MG63 (cell line): ENCODE measurements at regions not wholly inside any gene's neighbourhood (a gene's known extent, or its start where the extent isn't known, plus 50 kb on each side); places are given as distances from the start of the nearest gene placed in this dataset.
"Not testable (repeated sequence)": the region's sequence is repeated elsewhere in the genome, so short reads cannot be mapped to it uniquely, and the experiment has no call there.

Experiments
- DNase-seq: peaks from one replicate; pipeline ENCODE4 v3.0.0-alpha.2; 2020
- H3K27me3 ChIP-seq: fragments of 250-450 bp; sonication (Bioruptor Pico); 2 replicates; pipeline ENCODE4 v1.5.1; 2020; ENCODE audit warnings: mild to moderate bottlenecking, moderate library complexity
- H3K36me3 ChIP-seq: fragments of 250-450 bp; sonication (Bioruptor Pico); 2 replicates; pipeline ENCODE4 v1.5.1; 2020; ENCODE audit warnings: mild to moderate bottlenecking, moderate library complexity
- H3K4me3 ChIP-seq: fragments of 250-450 bp; sonication (Bioruptor Pico); 2 replicates; pipeline ENCODE4 v1.5.1; 2020; ENCODE audit warnings: mild to moderate bottlenecking, moderate library complexity
- H3K9me3 ChIP-seq: fragments of 250-450 bp; sonication (Bioruptor Pico); 2 replicates; pipeline ENCODE4 v1.5.1; 2020; ENCODE audit warnings: mild to moderate bottlenecking, moderate library complexity

GRCh38 chr11:110867951-110868350 is 155.7 kb upstream of the ARHGAP20 start:
- Histone ChIP-seq H3K4me3 (no peak overlapping the region), H3K27me3 (no peaks in the 10 kb centered on the region), H3K36me3 (no peaks in the 10 kb centered on the region), H3K9me3 (no peaks in the 10 kb centered on the region)
- DNase-seq = no peak

GRCh38 chr11:110866081-110866480 is 153.8 kb upstream of the ARHGAP20 start:
- DNase-seq = no peak
- Histone ChIP-seq H3K27me3 (no peaks in the 10 kb centered on the region), H3K9me3 (no peaks in the 10 kb centered on the region)

GRCh38 chr11:110862407-110862806 is 150.2 kb upstream of the ARHGAP20 start:
- Histone ChIP-seq H3K9me3 (no peaks in the 10 kb centered on the region), H3K27me3 (no peaks in the 10 kb centered on the region), H3K36me3 (no peaks in the 10 kb centered on the region), H3K4me3 (no peak overlapping the region)
- DNase-seq = no peak

More at GRCh38 chr11:110866081-110866480, 153.8 kb upstream of the ARHGAP20 start:
- Histone ChIP-seq H3K4me3 (no peak overlapping the region), H3K36me3 (no peaks in the 10 kb centered on the region)

GRCh38 chr11:110860461-110860860 is 148.2 kb upstream of the ARHGAP20 start:
- Histone ChIP-seq H3K4me3 (no peak overlapping the region), H3K27me3 (no peaks in the 10 kb centered on the region), H3K36me3 (no peaks in the 10 kb centered on the region), H3K9me3 (peaks cover 3% of the 10 kb centered on the region; the same call in 1 of the 2 replicates)
- no peak for DNase-seq

GRCh38 chr11:110859998-110860397 is 147.8 kb upstream of the ARHGAP20 start:
- Histone ChIP-seq H3K4me3 (no peak overlapping the region), H3K9me3 (peaks cover 3% of the 10 kb centered on the region; the same call in 1 of the 2 replicates), H3K27me3 (no peaks in the 10 kb centered on the region), H3K36me3 (no peaks in the 10 kb centered on the region)
- DNase-seq = no peak

- Histone ChIP-seq H3K4me3 (no peak overlapping the region), H3K27me3 (no peaks in the 10 kb centered on the region; the same call in 1 of the 2 replicates), H3K9me3 (peaks cover 3% of the 10 kb centered on the region; the same call in 1 of the 2 replicates), H3K36me3 (no peaks in the 10 kb centered on the region)
- DNase-seq = no peak
These were observed 147.1 kb upstream of the ARHGAP20 start for GRCh38 chr11:110859240-110859840.

- DNase-seq = no peak
- Histone ChIP-seq H3K27me3 (no peaks in the 10 kb centered on the region; the same call in 1 of the 2 replicates), H3K9me3 (peaks cover 3% of the 10 kb centered on the region; the same call in 1 of the 2 replicates), H3K36me3 (no peaks in the 10 kb centered on the region), H3K4me3 (no peak overlapping the region)
These were observed 146.3 kb upstream of the ARHGAP20 start for GRCh38 chr11:110858547-110858921.

GRCh38 chr11:110857892-110858546 is 145.8 kb upstream of the ARHGAP20 start:
- peak; percentile 64 for DNase-seq
- Histone ChIP-seq H3K27me3 (no peaks in the 10 kb centered on the region; the same call in 1 of the 2 replicates), H3K36me3 (no peaks in the 10 kb centered on the region), H3K4me3 (no peak overlapping the region), H3K9me3 (peaks cover 3% of the 10 kb centered on the region; the same call in 1 of the 2 replicates)

- no peaks in the 10 kb centered on the region for H3K36me3 ChIP-seq
- no peak for DNase-seq
These were observed 145.0 kb upstream of the ARHGAP20 start for GRCh38 chr11:110856996-110857812.

GRCh38 chr11:110856340-110856739 is 144.1 kb upstream of the ARHGAP20 start:
- Histone ChIP-seq H3K9me3 (peaks cover 3% of the 10 kb centered on the region; the same call in 1 of the 2 replicates), H3K27me3 (no peaks in the 10 kb centered on the region; the same call in 1 of the 2 replicates), H3K4me3 (no peak overlapping the region), H3K36me3 (no peaks in the 10 kb centered on the region)
- DNase-seq = no peak

More at GRCh38 chr11:110856996-110857812, 145.0 kb upstream of the ARHGAP20 start:
- no peaks in the 10 kb centered on the region; the same call in 1 of the 2 replicates for H3K27me3 ChIP-seq
- H3K4me3 ChIP-seq = no peak overlapping the region
- H3K9me3 ChIP-seq = peaks cover 3% of the 10 kb centered on the region; the same call in 1 of the 2 replicates

GRCh38 chr11:110855191-110855590 is 143.0 kb upstream of the ARHGAP20 start:
- peaks cover 3% of the 10 kb centered on the region; the same call in 1 of the 2 replicates for H3K9me3 ChIP-seq
- H3K27me3 ChIP-seq = no peaks in the 10 kb centered on the region; the same call in 1 of the 2 replicates
- no peak for DNase-seq
- no peaks in the 10 kb centered on the region for H3K36me3 ChIP-seq
- H3K4me3 ChIP-seq = no peak overlapping the region

GRCh38 chr11:110852921-110853490 is 140.8 kb upstream of the ARHGAP20 start:
- H3K4me3 ChIP-seq = no peak overlapping the region
- H3K27me3 ChIP-seq = no peaks in the 10 kb centered on the region; the same call in 1 of the 2 replicates
- H3K36me3 ChIP-seq = no peaks in the 10 kb centered on the region
- H3K9me3 ChIP-seq = peaks cover 3% of the 10 kb centered on the region
- DNase-seq = no peak

GRCh38 chr11:110850846-110851245 is 138.6 kb upstream of the ARHGAP20 start:
- no peak for DNase-seq
- Histone ChIP-seq H3K36me3 (no peaks in the 10 kb centered on the region), H3K27me3 (no peaks in the 10 kb centered on the region; the same call in 1 of the 2 replicates)

GRCh38 chr11:110843053-110843452 is 130.8 kb upstream of the ARHGAP20 start:
- not testable (repeated sequence) for H3K36me3 ChIP-seq, DNase-seq, H3K9me3 ChIP-seq, H3K27me3 ChIP-seq, H3K4me3 ChIP-seq

More at GRCh38 chr11:110850846-110851245, 138.6 kb upstream of the ARHGAP20 start:
- Histone ChIP-seq H3K4me3 (no peak overlapping the region), H3K9me3 (no peaks in the 10 kb centered on the region; the same call in 1 of the 2 replicates)

- H3K4me3 ChIP-seq = no peak overlapping the region
- H3K36me3 ChIP-seq = no peaks in the 10 kb centered on the region
- DNase-seq = no peak
- H3K27me3 ChIP-seq = no peaks in the 10 kb centered on the region
- no peaks in the 10 kb centered on the region for H3K9me3 ChIP-seq
These were observed 126.6 kb upstream of the ARHGAP20 start for GRCh38 chr11:110838808-110839207.

GRCh38 chr11:110837603-110838002 is 125.4 kb upstream of the ARHGAP20 start:
- H3K27me3 ChIP-seq = no peaks in the 10 kb centered on the region
- no peaks in the 10 kb centered on the region for H3K36me3 ChIP-seq
- H3K4me3 ChIP-seq = no peak overlapping the region
- H3K9me3 ChIP-seq = no peaks in the 10 kb centered on the region
- no peak for DNase-seq
